GM23248 (cell line): ENCODE measurements at regions not wholly inside any gene's neighbourhood (a gene's known extent, or its start where the extent isn't known, plus 50 kb on each side); places are given as distances from the start of the nearest gene placed in this dataset.

Source experiments
- EZH2 ChIP-seq: fragments of 200-600 bp; sonication (generic); IDR thresholded peaks from 2 replicates; pipeline ENCODE4 v1.6.1; 2018; ENCODE audit warnings: antibody characterized with exemption, mild to moderate bottlenecking; ENCODE audit not compliant: insufficient read depth, poor library complexity, severe bottlenecking
- EZH2phosphoT487 ChIP-seq: fragments of 200-600 bp; sonication (generic); IDR thresholded peaks from 2 replicates; pipeline ENCODE4 v1.6.1; 2018; ENCODE audit warnings: antibody characterized with exemption, moderate library complexity, mild to moderate bottlenecking, low read depth; ENCODE audit not compliant: insufficient read depth

DNA sequence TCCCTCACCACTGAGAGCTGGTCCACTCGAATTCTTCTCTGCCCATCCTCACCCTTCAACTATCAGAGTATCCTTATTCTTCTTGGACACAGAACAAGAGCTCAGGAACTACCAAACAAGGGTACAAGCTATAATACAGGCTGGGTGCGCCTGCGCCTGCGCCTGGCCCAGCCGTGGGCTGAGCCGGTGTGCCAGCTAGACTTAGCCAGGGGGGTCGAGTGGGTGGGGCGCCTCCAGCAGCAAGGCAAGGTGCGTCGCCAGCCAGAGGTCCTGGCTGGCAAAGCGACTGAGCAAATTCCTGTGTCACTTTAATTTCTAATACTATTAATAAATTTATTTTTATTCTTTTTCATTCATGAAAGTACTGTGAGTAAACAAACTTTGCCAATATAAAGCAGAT, 1072.6 kb upstream of the PIK3C3 start:
- TF ChIP-seq EZH2: no peak
- no peak for TF ChIP-seq EZH2phosphoT487
